H1 (cell line): ENCODE measurements at regions not wholly inside any gene's neighbourhood (a gene's known extent, or its start where the extent isn't known, plus 50 kb on each side); places are given as distances from the start of the nearest gene placed in this dataset.

Experiments
- BACH1 ChIP-seq: IDR thresholded peaks from 2 replicates; pipeline ENCODE4 v1.6.1; 2012; ENCODE audit warnings: low read length, improper control_type of control experiment
- CEBPB ChIP-seq: IDR thresholded peaks from 2 replicates; pipeline ENCODE4 v1.6.1; 2012; ENCODE audit warnings: low read depth, low read length
- CHD7 ChIP-seq: fragments of 300-600 bp; sonication (generic); IDR thresholded peaks from 2 replicates; pipeline ENCODE4 v1.7.1; 2012; ENCODE audit warnings: low read length, moderate library complexity, mild to moderate bottlenecking, inconsistent platforms; ENCODE audit not compliant: insufficient replicate concordance
- CTCF ChIP-seq, 3 experiments: IDR thresholded peaks; 1 replicate in 2 of 3; 2 replicates in 1 of 3; pipeline versions ENCODE4 v1.5.1 to v1.6.1; 2011; ENCODE audit warnings: low read length in 3 of 3, mild to moderate bottlenecking in 3 of 3, inconsistent platforms in 2 of 3, low read depth in 1 of 3, moderate library complexity in 1 of 3; ENCODE audit not compliant: insufficient read depth in 1 of 3; ENCODE audit errors: control extremely low read depth in 1 of 3
- GTF2F1 ChIP-seq: IDR thresholded peaks from 2 replicates; pipeline ENCODE4 v1.6.1; 2012; ENCODE audit warnings: low read depth, low read length, improper control_type of control experiment, borderline replicate concordance
- HDAC2 ChIP-seq, 2 experiments: fragments of 300-600 bp in 1 of 2; sonication (generic) in 1 of 2; IDR thresholded peaks; 2 replicates each; pipeline ENCODE4 v1.6.1; 2011 to 2012; ENCODE audit warnings: low read depth in 2 of 2, low read length in 2 of 2, mild to moderate bottlenecking in 2 of 2, moderate library complexity in 2 of 2, borderline replicate concordance in 1 of 2, inconsistent platforms in 1 of 2
- HDAC6 ChIP-seq: IDR thresholded peaks from one replicate; pipeline ENCODE4 v1.7.1; 2012; ENCODE audit warnings: low read depth, mild to moderate bottlenecking, inconsistent platforms, low read length, moderate library complexity
- KDM1A ChIP-seq: fragments of 200-600, 300-600 bp; sonication (generic); IDR thresholded peaks from 2 replicates; pipeline ENCODE4 v1.7.1; 2016; ENCODE audit warnings: mild to moderate bottlenecking, low read length, borderline replicate concordance
- POU5F1 ChIP-seq: IDR thresholded peaks from 2 replicates; pipeline ENCODE4 v1.6.1; 2011; ENCODE audit warnings: low read depth, mild to moderate bottlenecking, low read length, moderate library complexity
- YY1 ChIP-seq: IDR thresholded peaks from 2 replicates; pipeline ENCODE4 v1.6.1; 2011; ENCODE audit warnings: low read depth, mild to moderate bottlenecking, low read length

- TF ChIP-seq CHD7 = no peak
- TF ChIP-seq POU5F1 = no peak
- no peak for TF ChIP-seq GTF2F1
- TF ChIP-seq CEBPB = no peak
- no peak for TF ChIP-seq CTCF (IDR thresholded peaks at IDR 0.05; ENCODE audit: control extremely low read depth in 1 of 3, insufficient read depth in 1 of 3, low read depth in 1 of 3, low read length in 3 of 3)
- no peak for TF ChIP-seq BACH1
- TF ChIP-seq KDM1A = no peak
- no peak for TF ChIP-seq YY1
- TF ChIP-seq HDAC2 (IDR thresholded peaks at IDR 0.05; ENCODE audit: borderline replicate concordance in 1 of 2, low read depth in 2 of 2, low read length in 2 of 2) = no peak
- TF ChIP-seq HDAC6 = no peak
Measured at GRCh38 chr9:33661176-33661575, 134.2 kb upstream of the PRSS3 start (continued).
